ENCODE measurements at regions not wholly inside any gene's neighbourhood (a gene's known extent, or its start where the extent isn't known, plus 50 kb on each side); places are given as distances from the start of the nearest gene placed in this dataset.

- intact Hi-C loops (cut with DNase I) = no loop called here
- TF ChIP-seq CTCF (IDR thresholded peaks at IDR 0.05) = no peak
- no peak for ATAC-seq
- Histone ChIP-seq H3K4me3 (no peak overlapping the region), H3K27me3 (no peaks in the 10 kb centered on the region), H3K4me1 (no peaks in the 10 kb centered on the region), H3K27ac (no peak overlapping the region), H3K9me3 (no peaks in the 10 kb centered on the region), H3K36me3 (no peaks in the 10 kb centered on the region)
- DNase-seq = no peak
Measured at GRCh38 chr4:135840781-135841180, 1639.2 kb upstream of the PABPC4L start.

GRCh38 chr4:135839712-135840111, 1638.1 kb upstream of the PABPC4L start:
- no peak for ATAC-seq
- TF ChIP-seq CTCF (IDR thresholded peaks at IDR 0.05) = no peak
- H3K27me3 ChIP-seq = no peaks in the 10 kb centered on the region
- H3K27ac ChIP-seq = no peak overlapping the region
- intact Hi-C loops (cut with DNase I) = no loop called here
- H3K4me1 ChIP-seq = no peaks in the 10 kb centered on the region
- no peak overlapping the region for H3K4me3 ChIP-seq
- H3K36me3 ChIP-seq = no peaks in the 10 kb centered on the region
- no peaks in the 10 kb centered on the region for H3K9me3 ChIP-seq
- DNase-seq = no peak

- H3K27me3 ChIP-seq = no peaks in the 10 kb centered on the region
- DNase-seq (no peak), ATAC-seq (no peak)
- H3K4me1 ChIP-seq = no peaks in the 10 kb centered on the region
- no peak for TF ChIP-seq CTCF (IDR thresholded peaks at IDR 0.05)
- H3K27ac ChIP-seq = no peak overlapping the region
- H3K36me3 ChIP-seq = no peaks in the 10 kb centered on the region
- no peaks in the 10 kb centered on the region for H3K9me3 ChIP-seq
- no peak overlapping the region for H3K4me3 ChIP-seq
- intact Hi-C loops (cut with DNase I) = no loop called here
Measured at GRCh38 chr4:135838889-135839288, 1637.3 kb upstream of the PABPC4L start.

- Histone ChIP-seq H3K9me3 (no peaks in the 10 kb centered on the region), H3K36me3 (no peaks in the 10 kb centered on the region), H3K27ac (no peak overlapping the region), H3K4me1 (no peaks in the 10 kb centered on the region), H3K27me3 (no peaks in the 10 kb centered on the region), H3K4me3 (no peak overlapping the region)
- ATAC-seq (no peak), DNase-seq (no peak)
- intact Hi-C loops (cut with DNase I) = no loop called here
- TF ChIP-seq CTCF (IDR thresholded peaks at IDR 0.05) = no peak
Measured at GRCh38 chr4:135834471-135834870, 1632.9 kb upstream of the PABPC4L start.

GRCh38 chr4:135833529-135833928, 1631.9 kb upstream of the PABPC4L start:
- intact Hi-C loops (cut with DNase I) = no loop called here
- Histone ChIP-seq H3K36me3 (no peaks in the 10 kb centered on the region), H3K27ac (no peak overlapping the region), H3K27me3 (no peaks in the 10 kb centered on the region), H3K9me3 (no peaks in the 10 kb centered on the region), H3K4me1 (no peaks in the 10 kb centered on the region), H3K4me3 (no peak overlapping the region)
- ATAC-seq (no peak), DNase-seq (no peak)
- no peak for TF ChIP-seq CTCF (IDR thresholded peaks at IDR 0.05)

- H3K9me3 ChIP-seq = no peaks in the 10 kb centered on the region
- ATAC-seq (no peak), DNase-seq (no peak)
- H3K4me1 ChIP-seq = no peaks in the 10 kb centered on the region
- H3K27ac ChIP-seq = no peak overlapping the region
- TF ChIP-seq CTCF (IDR thresholded peaks at IDR 0.05) = no peak
- H3K4me3 ChIP-seq = no peak overlapping the region
- intact Hi-C loops (cut with DNase I) = no loop called here
- no peaks in the 10 kb centered on the region for H3K27me3 ChIP-seq
- H3K36me3 ChIP-seq = no peaks in the 10 kb centered on the region
Measured at GRCh38 chr4:135824759-135825296, 1623.2 kb upstream of the PABPC4L start.

Measured in upper lobe of right lung (tissue), 1 donor.